IPS-15b (cell line): ENCODE measurements at regions not wholly inside any gene's neighbourhood (a gene's known extent, or its start where the extent isn't known, plus 50 kb on each side); places are given as distances from the start of the nearest gene placed in this dataset.

Source experiments
- H3K27me3 ChIP-seq: one replicate; pipeline ENCODE4 v1.6.1; 2013; ENCODE audit warnings: low read length; ENCODE audit not compliant: control insufficient read depth, insufficient read depth
- H3K36me3 ChIP-seq: one replicate; pipeline ENCODE4 v1.6.1; 2013; ENCODE audit warnings: low read length; ENCODE audit not compliant: control insufficient read depth, insufficient read depth
- H3K4me1 ChIP-seq: one replicate; pipeline ENCODE4 v1.6.1; 2013; ENCODE audit warnings: mild to moderate bottlenecking, low read length; ENCODE audit not compliant: control insufficient read depth, insufficient read depth
- H3K4me3 ChIP-seq: one replicate; pipeline ENCODE4 v1.5.1; 2013; ENCODE audit warnings: low read depth, low read length
- H3K9ac ChIP-seq: one replicate; pipeline ENCODE4 v1.6.1; 2013; ENCODE audit warnings: low read depth, mild to moderate bottlenecking, low read length
- H3K9me3 ChIP-seq: one replicate; pipeline ENCODE4 v1.6.1; 2013; ENCODE audit warnings: mild to moderate bottlenecking, low read length; ENCODE audit not compliant: control insufficient read depth, insufficient read depth

DNA sequence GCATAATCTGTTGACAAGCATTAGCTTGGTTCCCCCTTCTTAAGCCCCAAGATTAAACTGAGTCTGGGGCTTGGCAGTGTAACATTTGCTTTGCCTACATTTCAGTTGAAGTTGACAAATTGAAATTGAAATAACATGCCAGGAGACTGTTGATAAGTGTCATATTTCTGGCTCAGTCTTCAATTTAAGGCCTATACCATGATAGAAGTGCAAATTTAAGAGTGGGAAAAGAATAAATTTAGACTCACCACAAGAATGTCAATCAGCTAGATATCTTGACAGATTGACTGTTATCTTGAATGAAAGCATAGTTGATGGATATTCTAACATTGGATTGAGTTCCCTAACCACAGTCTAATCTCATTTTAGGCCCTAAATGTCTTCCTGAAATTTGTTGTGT, 117.6 kb downstream of the MAGEB17 start:
- no peaks in the 10 kb centered on the region for H3K9me3 ChIP-seq
- no peak overlapping the region for H3K4me3 ChIP-seq
- H3K9ac ChIP-seq = no peak overlapping the region
- H3K36me3 ChIP-seq = no peaks in the 10 kb centered on the region
- no peaks in the 10 kb centered on the region for H3K27me3 ChIP-seq
- H3K4me1 ChIP-seq = no peaks in the 10 kb centered on the region

DNA sequence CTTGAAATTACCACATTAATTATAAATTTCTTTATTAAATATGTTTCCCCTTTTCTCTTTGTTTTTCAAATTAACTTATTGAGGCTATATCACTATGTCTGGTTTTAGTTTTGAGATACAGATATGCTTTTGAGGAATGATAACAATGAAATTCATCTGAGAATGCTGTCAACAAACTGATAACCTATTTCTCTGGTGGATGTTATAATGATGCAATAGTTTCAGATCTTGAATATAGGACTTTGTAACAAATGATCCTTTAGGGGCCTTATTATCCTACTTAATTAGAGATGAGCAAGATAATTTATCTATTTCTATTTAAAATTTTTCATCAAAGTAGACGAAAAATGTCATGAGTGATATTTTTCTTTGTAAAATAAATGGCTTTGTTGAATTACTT, 123.7 kb downstream of the MAGEB17 start:
- H3K36me3 ChIP-seq = no peaks in the 10 kb centered on the region
- H3K9me3 ChIP-seq = no peaks in the 10 kb centered on the region
- H3K27me3 ChIP-seq = no peaks in the 10 kb centered on the region
- H3K9ac ChIP-seq = no peak overlapping the region
- H3K4me3 ChIP-seq = no peak overlapping the region
- no peaks in the 10 kb centered on the region for H3K4me1 ChIP-seq

DNA sequence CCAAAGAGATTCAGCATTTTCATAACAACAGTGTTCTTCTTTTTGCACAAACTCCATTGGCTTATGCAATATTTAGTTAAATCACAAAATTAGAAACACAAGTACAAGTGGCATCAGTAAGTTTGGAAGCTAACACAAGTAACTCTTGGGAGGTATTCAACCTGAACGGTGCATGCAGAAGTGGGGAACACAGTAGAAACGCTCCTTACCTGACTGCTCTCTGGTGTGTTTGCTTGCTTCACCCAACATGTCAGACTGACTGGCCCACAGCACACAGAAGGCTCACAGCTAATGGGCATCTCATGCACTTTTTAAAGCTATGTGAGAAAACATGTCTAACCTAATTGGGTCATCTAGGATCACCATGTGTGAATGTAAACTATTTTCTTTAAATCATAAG, 133.6 kb downstream of the MAGEB17 start:
- H3K9me3 ChIP-seq = no peaks in the 10 kb centered on the region
- H3K27me3 ChIP-seq = no peaks in the 10 kb centered on the region
- peaks cover 2% of the 10 kb centered on the region for H3K4me1 ChIP-seq
- H3K4me3 ChIP-seq = no peak overlapping the region
- H3K36me3 ChIP-seq = no peaks in the 10 kb centered on the region
- H3K9ac ChIP-seq = no peak overlapping the region

DNA sequence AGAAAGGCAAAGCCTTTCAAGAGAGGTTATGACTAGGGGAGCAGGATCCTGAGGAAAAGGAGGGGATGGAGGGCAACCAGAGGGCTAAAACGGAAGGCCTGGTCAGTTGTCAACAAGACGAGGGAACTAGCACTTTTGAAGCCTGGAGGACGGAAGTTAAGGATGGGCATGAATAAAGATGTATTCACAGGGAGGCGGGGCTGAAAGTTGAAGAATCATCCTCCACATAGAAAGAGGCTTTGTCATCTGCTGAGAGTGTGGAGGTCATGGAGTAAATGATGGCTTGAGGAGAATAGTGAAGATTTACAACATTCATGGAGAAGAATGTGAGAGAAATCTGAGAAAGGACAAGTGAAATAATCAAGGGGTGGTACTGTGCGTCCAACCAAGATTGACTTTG, 137.5 kb downstream of the MAGEB17 start:
- no peaks in the 10 kb centered on the region for H3K27me3 ChIP-seq
- peaks cover 2% of the 10 kb centered on the region for H3K4me1 ChIP-seq
- no peaks in the 10 kb centered on the region for H3K9me3 ChIP-seq
- no peak overlapping the region for H3K4me3 ChIP-seq
- no peak overlapping the region for H3K9ac ChIP-seq
- H3K36me3 ChIP-seq = no peaks in the 10 kb centered on the region

DNA sequence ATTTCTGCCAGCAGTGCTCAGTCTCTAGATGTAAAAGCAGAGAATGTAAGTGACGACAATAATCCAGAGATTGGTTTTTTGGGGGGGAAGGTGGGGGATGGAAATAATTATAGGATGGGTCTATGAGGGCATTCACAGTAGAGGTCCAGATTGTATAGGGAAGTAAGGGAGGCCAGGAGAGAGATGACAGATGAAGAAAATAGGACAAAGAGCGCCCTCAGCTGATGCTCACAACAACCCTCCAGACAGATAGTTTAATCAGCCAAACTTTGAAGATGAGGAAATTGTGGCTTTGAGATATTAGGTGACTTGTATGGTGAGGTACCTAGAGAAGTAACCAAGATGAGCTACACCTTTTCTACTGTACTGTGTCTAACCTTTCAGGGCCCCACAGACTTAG, 137.9 kb downstream of the MAGEB17 start:
- H3K27me3 ChIP-seq = no peaks in the 10 kb centered on the region
- H3K36me3 ChIP-seq = no peaks in the 10 kb centered on the region
- no peak overlapping the region for H3K9ac ChIP-seq
- peaks cover 2% of the 10 kb centered on the region for H3K4me1 ChIP-seq
- no peak overlapping the region for H3K4me3 ChIP-seq
- H3K9me3 ChIP-seq = no peaks in the 10 kb centered on the region

DNA sequence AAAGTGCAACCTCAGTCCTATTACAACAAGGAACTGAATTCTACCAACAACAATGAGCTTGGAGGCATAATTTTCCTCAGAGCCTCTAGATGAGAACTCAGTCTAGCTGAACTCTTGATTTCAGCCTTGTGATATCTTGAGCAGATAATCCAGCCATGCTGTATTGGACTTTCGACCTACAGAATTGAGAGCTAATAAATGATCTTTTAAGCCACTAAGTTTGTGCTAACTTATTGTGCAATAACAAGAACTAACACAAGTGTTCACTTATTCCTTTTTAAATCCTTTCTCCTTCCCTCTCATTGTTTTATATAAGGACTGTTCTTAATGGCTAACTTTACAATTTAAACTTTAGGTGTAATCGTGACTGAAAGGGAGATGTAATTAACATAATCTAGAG, 140.7 kb downstream of the MAGEB17 start:
- Histone ChIP-seq H3K36me3 (no peaks in the 10 kb centered on the region), H3K4me3 (no peak overlapping the region), H3K9me3 (no peaks in the 10 kb centered on the region), H3K9ac (no peak overlapping the region), H3K4me1 (peaks cover 7% of the 10 kb centered on the region), H3K27me3 (no peaks in the 10 kb centered on the region)

DNA sequence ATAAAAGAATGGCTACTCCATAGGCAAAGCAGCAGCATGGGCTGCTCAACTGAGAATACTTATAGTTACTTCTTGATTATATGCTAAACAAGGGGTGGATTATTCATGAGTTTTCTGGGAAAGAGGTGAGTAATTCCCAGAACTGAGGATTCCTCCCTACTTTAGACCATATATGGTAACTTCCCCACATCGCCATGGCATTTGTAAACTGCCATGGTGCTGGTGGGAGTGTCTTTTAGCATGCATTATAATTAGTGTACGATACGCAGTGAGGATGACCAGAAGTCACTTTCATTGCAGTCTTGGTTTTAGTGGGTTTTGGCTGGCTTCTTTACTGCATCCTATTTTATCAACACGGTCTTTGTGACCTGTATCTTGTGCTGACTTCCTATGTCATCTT, 141.5 kb downstream of the MAGEB17 start:
- no peak overlapping the region for H3K9ac ChIP-seq
- H3K27me3 ChIP-seq = no peaks in the 10 kb centered on the region
- H3K4me3 ChIP-seq = no peak overlapping the region
- no peaks in the 10 kb centered on the region for H3K36me3 ChIP-seq
- H3K9me3 ChIP-seq = no peaks in the 10 kb centered on the region
- H3K4me1 ChIP-seq = peaks cover 13% of the 10 kb centered on the region

DNA sequence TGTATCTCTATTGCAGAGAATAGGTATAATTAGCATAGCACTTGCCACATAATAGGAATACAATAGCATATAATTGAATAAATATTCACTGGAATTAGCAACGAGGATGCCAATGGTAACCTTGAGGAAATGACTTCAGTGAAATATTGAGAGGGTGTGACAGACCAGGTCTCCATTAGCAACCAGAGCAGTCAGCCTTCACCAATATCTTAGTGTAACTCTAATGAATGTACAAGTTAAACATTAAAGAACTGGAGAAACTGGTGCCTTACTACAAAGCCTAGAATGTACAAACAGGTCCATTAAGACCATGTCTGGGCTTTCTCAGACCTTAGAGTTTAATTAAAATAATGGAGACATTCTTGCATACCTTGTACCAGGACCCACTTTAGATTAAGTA, 143.0 kb downstream of the MAGEB17 start:
- Histone ChIP-seq H3K27me3 (no peaks in the 10 kb centered on the region), H3K36me3 (no peaks in the 10 kb centered on the region), H3K4me1 (peaks cover 20% of the 10 kb centered on the region), H3K9ac (no peak overlapping the region), H3K4me3 (no peak overlapping the region), H3K9me3 (no peaks in the 10 kb centered on the region)

DNA sequence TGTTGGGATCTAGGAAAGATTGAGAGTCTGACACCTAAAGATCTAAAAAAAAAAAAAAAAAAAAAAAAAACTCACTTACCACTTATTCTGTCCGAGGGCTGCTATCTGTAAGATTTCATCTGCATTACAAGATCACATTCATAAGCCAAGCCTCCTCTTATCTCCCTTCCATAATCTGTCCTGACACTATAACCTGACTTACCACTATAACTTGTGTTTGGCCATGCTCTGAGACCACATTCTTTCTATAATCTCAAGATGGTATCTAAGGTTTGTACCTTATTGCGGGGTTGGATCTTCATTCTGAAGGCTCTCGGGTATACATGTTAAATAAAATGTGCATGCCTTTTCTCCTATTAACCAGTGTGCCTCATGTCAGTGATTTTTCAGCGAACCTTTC, 144.4 kb downstream of the MAGEB17 start:
- H3K27me3 ChIP-seq = no peaks in the 10 kb centered on the region
- H3K4me3 ChIP-seq = no peak overlapping the region
- H3K4me1 ChIP-seq = peaks cover 25% of the 10 kb centered on the region
- no peaks in the 10 kb centered on the region for H3K9me3 ChIP-seq
- no peak overlapping the region for H3K9ac ChIP-seq
- H3K36me3 ChIP-seq = no peaks in the 10 kb centered on the region

DNA sequence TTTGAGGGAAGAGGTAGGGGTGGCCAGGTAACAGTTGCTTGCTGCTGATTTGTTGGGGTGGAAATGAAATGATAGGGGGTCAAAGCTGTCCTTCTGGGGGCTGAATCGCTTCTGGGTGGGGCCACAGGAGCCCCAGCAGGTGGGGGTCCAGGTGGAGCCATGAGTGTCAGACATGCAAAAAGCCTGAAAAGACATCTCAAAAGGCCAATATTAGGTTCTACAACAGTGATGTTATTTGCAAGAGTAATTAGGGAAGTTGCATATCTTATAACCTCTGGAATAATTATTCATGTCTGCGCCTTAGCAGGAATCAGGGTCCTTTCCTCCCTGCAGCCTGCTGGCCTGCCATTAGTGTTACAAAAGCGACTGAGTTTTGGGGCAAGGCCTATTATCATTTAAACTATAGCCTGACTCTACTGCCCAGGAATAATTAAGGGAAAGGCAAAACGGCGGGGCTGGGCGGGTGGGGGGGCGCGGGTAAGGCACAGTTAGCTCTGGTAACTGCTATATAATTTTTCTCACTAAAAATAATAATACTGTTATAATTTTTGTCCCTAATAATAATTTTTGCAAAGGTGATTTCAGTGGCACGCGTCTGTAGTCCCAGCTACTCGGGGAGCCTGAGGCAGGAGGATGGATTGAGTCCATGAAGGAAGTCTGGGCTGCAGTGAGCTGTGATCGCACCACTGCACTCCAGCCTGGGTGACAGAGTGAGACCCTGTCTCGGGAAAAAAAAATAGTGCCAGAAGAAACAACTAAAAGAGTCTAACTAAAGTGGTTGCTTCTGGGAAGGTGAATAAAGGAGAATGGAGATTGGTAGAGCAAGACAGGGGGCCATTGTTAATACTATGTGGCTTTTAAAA, 145.7 kb downstream of the MAGEB17 start:
- Histone ChIP-seq H3K27me3 (no peaks in the 10 kb centered on the region), H3K4me1 (peaks cover 25% of the 10 kb centered on the region), H3K36me3 (no peaks in the 10 kb centered on the region), H3K4me3 (no peak overlapping the region), H3K9me3 (no peaks in the 10 kb centered on the region), H3K9ac (no peak overlapping the region)

DNA sequence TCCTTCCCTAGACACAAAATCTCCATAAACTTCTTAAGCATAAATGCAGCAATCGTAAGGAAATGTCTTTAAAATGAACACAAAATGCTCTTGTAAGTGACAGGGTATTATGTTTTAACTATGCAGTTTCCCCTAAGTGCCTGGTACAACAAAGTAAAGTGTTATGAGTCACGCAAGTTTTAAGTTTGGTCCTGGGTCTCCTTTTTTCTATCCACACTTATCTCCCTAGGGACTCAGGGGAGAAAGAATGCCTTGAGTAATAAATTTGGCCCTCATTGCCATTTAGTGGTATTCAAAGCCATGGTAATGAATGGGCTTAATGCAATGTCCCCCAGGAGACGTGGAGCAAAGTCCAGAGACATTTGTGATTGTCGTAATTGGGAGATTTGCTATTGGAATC, 149.1 kb downstream of the MAGEB17 start:
- Histone ChIP-seq H3K4me1 (peaks cover 25% of the 10 kb centered on the region), H3K9ac (no peak overlapping the region), H3K36me3 (no peaks in the 10 kb centered on the region), H3K4me3 (no peak overlapping the region), H3K27me3 (no peaks in the 10 kb centered on the region), H3K9me3 (peaks cover 3% of the 10 kb centered on the region)

DNA sequence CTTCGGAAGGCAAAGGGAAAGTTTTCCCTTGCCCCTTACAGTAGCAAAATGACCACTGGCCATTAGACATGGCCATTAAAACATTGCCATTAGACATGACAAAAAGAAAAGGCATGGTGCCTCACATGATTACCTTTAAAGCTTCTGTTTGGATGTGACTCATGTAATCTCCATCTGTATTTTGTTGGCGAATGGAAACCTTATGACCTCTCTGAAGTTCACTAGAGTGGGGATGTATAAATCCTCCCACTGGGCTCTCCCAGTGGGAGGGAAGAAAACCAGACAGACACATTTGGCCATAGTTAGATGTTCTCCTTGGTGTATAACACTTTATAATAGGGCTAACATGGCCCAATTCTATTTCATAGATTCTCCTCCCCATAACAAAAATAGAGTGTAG, 152.6 kb downstream of the MAGEB17 start:
- Histone ChIP-seq H3K27me3 (no peaks in the 10 kb centered on the region), H3K9me3 (peaks cover 6% of the 10 kb centered on the region), H3K9ac (no peak overlapping the region), H3K4me3 (no peak overlapping the region), H3K4me1 (peaks cover 4% of the 10 kb centered on the region), H3K36me3 (peaks cover 2% of the 10 kb centered on the region)
